ENCODE measurements at regions not wholly inside any gene's neighbourhood (a gene's known extent, or its start where the extent isn't known, plus 50 kb on each side); places are given as distances from the start of the nearest gene placed in this dataset.

DNA sequence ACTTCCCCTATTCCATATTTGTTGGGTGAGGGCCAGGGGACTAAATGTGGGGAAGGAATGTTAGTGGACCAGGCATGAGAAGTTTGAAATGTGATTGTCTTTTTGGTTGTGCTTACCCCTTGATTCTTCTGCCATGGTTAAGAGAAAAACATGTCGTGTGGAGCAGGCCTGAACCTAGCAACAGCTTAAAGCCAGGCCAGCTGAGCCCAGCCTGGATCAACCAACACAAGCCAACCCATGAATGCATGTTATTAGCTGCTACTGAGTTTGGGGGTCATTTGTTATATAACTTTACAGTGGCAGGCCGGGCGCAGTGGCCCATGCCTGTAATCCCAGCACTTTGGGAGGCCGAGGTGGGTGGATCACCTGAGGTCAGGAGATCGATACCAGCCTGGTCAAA, 52.4 kb upstream of the TRIO start:
- H3K4me3 Mint-ChIP-seq = no peak overlapping the region
- H3K27me3 Mint-ChIP-seq = peaks cover 18% of the 10 kb centered on the region
- no peaks in the 10 kb centered on the region for H3K4me1 Mint-ChIP-seq
- no peaks in the 10 kb centered on the region for H3K36me3 Mint-ChIP-seq (ENCODE audit: low read depth)
- H3K27ac Mint-ChIP-seq = no peak overlapping the region
- ChIA-PET CTCF (no interaction called here), POLR2A (no interaction called here)
- DNase-seq = no peak
- H3K9me3 Mint-ChIP-seq = peaks cover 3% of the 10 kb centered on the region
- no peak for ATAC-seq (ENCODE audit: low read depth)
- intact Hi-C loops (cut with micrococcal nuclease) = no loop called here
- TF ChIP-seq, protein P1, sequence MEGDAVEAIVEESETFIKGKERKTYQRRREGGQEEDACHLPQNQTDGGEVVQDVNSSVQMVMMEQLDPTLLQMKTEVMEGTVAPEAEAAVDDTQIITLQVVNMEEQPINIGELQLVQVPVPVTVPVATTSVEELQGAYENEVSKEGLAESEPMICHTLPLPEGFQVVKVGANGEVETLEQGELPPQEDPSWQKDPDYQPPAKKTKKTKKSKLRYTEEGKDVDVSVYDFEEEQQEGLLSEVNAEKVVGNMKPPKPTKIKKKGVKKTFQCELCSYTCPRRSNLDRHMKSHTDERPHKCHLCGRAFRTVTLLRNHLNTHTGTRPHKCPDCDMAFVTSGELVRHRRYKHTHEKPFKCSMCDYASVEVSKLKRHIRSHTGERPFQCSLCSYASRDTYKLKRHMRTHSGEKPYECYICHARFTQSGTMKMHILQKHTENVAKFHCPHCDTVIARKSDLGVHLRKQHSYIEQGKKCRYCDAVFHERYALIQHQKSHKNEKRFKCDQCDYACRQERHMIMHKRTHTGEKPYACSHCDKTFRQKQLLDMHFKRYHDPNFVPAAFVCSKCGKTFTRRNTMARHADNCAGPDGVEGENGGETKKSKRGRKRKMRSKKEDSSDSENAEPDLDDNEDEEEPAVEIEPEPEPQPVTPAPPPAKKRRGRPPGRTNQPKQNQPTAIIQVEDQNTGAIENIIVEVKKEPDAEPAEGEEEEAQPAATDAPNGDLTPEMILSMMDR (IDR thresholded peaks at IDR 0.05) = no peak

DNA sequence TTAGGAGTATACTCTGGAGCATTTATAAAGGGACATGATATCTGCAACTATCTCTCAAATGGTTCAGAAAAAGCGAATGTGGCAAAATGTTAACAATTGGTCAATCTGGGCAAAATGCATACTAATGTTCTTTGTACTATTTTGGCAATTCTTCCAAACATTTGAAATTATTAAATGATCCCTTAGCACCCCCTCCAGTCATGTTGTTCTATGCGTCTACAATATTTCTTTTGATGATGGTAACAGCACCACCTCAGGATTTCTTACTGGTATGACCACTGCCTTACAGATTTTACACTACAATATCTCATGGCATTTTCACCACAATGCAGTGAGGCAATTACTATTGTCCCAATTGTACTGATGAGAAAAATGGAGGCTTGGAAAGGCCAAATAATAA, 52.9 kb upstream of the TRIO start:
- POLR2A ChIA-PET = no interaction called here
- H3K27ac Mint-ChIP-seq = no peak overlapping the region
- peaks cover 3% of the 10 kb centered on the region for H3K9me3 Mint-ChIP-seq
- H3K4me1 Mint-ChIP-seq = no peaks in the 10 kb centered on the region
- no peak for DNase-seq
- no peak for ATAC-seq (ENCODE audit: low read depth)
- H3K36me3 Mint-ChIP-seq (ENCODE audit: low read depth) = no peaks in the 10 kb centered on the region
- CTCF ChIA-PET = no interaction called here
- TF ChIP-seq, protein P1 (IDR thresholded peaks at IDR 0.05) = no peak
- H3K4me3 Mint-ChIP-seq = no peak overlapping the region
- H3K27me3 Mint-ChIP-seq = peaks cover 20% of the 10 kb centered on the region
- intact Hi-C loops (cut with micrococcal nuclease) = no loop called here

DNA sequence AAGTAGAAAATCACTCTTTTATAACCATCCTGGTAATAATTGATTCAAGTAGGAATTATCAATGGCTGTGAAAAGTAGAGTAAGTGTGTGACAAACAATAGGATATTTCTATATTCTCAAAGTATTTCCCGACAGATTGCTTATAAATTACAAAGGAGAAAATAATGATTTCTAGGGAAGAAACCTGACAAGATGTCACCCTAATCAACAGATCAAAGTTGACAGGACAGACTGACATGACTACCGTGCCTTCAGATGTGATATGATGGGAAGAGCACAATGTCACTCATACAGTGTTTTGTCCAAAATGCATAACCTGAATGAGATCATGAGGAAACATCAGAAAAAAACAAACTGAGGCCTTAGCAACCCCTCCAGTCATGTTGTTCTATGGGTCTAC, 53.9 kb upstream of the TRIO start:
- Mint-ChIP-seq H3K27me3 (peaks cover 19% of the 10 kb centered on the region), H3K9me3 (peaks cover 3% of the 10 kb centered on the region), H3K4me3 (no peak overlapping the region), H3K36me3 (ENCODE audit: low read depth) (no peaks in the 10 kb centered on the region), H3K4me1 (no peaks in the 10 kb centered on the region), H3K27ac (no peak overlapping the region)
- ATAC-seq (ENCODE audit: low read depth) (no peak), DNase-seq (no peak)
- TF ChIP-seq, protein P1 (IDR thresholded peaks at IDR 0.05) = no peak
- ChIA-PET CTCF (no interaction called here), POLR2A (no interaction called here)
- intact Hi-C loops (cut with micrococcal nuclease) = no loop called here

DNA sequence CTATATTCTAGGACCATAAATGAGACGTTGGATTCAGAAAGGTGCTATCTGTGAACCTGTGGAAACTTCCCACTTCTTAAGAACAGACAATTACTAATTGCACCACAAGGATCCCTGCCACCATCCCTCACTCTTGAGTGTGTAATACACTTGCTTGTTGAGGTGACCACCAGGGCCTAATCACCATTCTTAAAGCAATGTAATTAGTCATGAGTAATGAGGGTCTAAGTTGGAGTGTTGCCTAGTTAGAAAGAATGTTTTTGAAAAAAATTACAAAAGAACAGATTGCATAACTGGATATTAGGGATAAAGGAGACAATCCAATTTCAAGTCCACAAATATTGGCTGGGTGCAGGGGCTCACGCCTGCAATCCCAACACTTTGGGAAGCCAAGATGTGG, 56.9 kb upstream of the TRIO start:
- Mint-ChIP-seq H3K4me3 (no peak overlapping the region), H3K27ac (no peak overlapping the region), H3K36me3 (ENCODE audit: low read depth) (no peaks in the 10 kb centered on the region), H3K27me3 (peaks cover 13% of the 10 kb centered on the region), H3K9me3 (peaks cover 3% of the 10 kb centered on the region), H3K4me1 (no peaks in the 10 kb centered on the region)
- DNase-seq (no peak), ATAC-seq (ENCODE audit: low read depth) (no peak)
- CTCF ChIA-PET = no interaction called here
- POLR2A ChIA-PET = no interaction called here
- intact Hi-C loops (cut with micrococcal nuclease) = no loop called here
- TF ChIP-seq, protein P1 (IDR thresholded peaks at IDR 0.05) = no peak

DNA sequence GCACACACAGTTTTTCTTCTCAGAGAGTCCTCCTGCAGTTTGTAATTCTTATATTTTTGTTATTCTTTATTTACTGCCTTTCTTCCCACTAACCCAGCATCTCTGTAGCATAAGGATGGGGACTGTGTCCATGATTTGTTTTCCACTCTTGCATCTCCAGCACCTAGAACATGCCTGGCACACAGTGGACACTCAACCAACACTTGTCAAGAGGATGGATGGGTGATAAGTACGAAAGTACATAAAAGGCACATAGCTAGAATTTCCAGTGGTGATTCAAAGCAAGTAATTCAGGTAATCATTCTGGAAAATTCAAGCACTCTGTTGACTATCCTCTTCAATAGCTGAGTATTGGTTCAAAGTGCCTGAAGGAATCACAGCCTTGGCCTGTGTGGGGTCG, 60.2 kb upstream of the TRIO start:
- H3K36me3 Mint-ChIP-seq (ENCODE audit: low read depth) = no peaks in the 10 kb centered on the region
- peaks cover 8% of the 10 kb centered on the region for H3K27me3 Mint-ChIP-seq
- H3K27ac Mint-ChIP-seq = no peak overlapping the region
- POLR2A ChIA-PET = no interaction called here
- DNase-seq (no peak), ATAC-seq (ENCODE audit: low read depth) (no peak)
- no peaks in the 10 kb centered on the region for H3K4me1 Mint-ChIP-seq
- intact Hi-C loops (cut with micrococcal nuclease) = no loop called here
- H3K4me3 Mint-ChIP-seq = no peak overlapping the region
- no peaks in the 10 kb centered on the region for H3K9me3 Mint-ChIP-seq
- CTCF ChIA-PET = no interaction called here
- TF ChIP-seq, protein P1 (IDR thresholded peaks at IDR 0.05) = no peak
